ENCODE measurements at regions not wholly inside any gene's neighbourhood (a gene's known extent, or its start where the extent isn't known, plus 50 kb on each side); places are given as distances from the start of the nearest gene placed in this dataset.

- DNase-seq = no peak
Measured at GRCh38 chr4:58935332-58935731, 1825.1 kb upstream of the IGFBP7 start.

GRCh38 chr4:58936436-58936835, 1826.3 kb upstream of the IGFBP7 start:
- DNase-seq = no peak

GRCh38 chr4:58940167-58940566, 1830.0 kb upstream of the IGFBP7 start:
- no peak for DNase-seq

GRCh38 chr4:58941286-58941685, 1831.1 kb upstream of the IGFBP7 start:
- no peak for DNase-seq

GRCh38 chr4:58953575-58953974, 1843.4 kb upstream of the IGFBP7 start:
- no peak for DNase-seq

- DNase-seq = no peak
Measured at GRCh38 chr4:58957711-58958110, 1847.5 kb upstream of the IGFBP7 start.

- DNase-seq = no peak
Measured at GRCh38 chr4:58961283-58961682, 1851.1 kb upstream of the IGFBP7 start.

- no peak for DNase-seq
Measured at GRCh38 chr4:58961925-58962324, 1851.7 kb upstream of the IGFBP7 start.

GRCh38 chr4:58962424-58962823, 1852.2 kb upstream of the IGFBP7 start:
- DNase-seq = no peak

- DNase-seq = no peak
Measured at GRCh38 chr4:58981828-58982227, 1871.6 kb upstream of the IGFBP7 start.

- DNase-seq = no peak
Measured at GRCh38 chr4:58983887-58984286, 1873.7 kb upstream of the IGFBP7 start.

GRCh38 chr4:59002148-59002547, 1892.0 kb upstream of the IGFBP7 start:
- no peak for DNase-seq

- DNase-seq = no peak
Measured at GRCh38 chr4:59024257-59024656, 1914.1 kb upstream of the IGFBP7 start.

- DNase-seq = no peak
Measured at GRCh38 chr4:59037812-59038211, 1927.6 kb upstream of the IGFBP7 start.

- DNase-seq = no peak
Measured at GRCh38 chr4:59039046-59039445, 1928.9 kb upstream of the IGFBP7 start.

- DNase-seq = no peak
Measured at GRCh38 chr4:59044286-59044900, 1934.2 kb upstream of the IGFBP7 start.

- no peak for DNase-seq
Measured at GRCh38 chr4:59054086-59054485, 1943.9 kb upstream of the IGFBP7 start.

GRCh38 chr4:59057804-59058203, 1947.6 kb upstream of the IGFBP7 start:
- no peak for DNase-seq

- no peak for DNase-seq
Measured at GRCh38 chr4:59058543-59058942, 1948.4 kb upstream of the IGFBP7 start.

GRCh38 chr4:59060002-59060846, 1950.0 kb upstream of the IGFBP7 start:
- no peak for DNase-seq

- no peak for DNase-seq
Measured at GRCh38 chr4:59060895-59061294, 1950.7 kb upstream of the IGFBP7 start.

- DNase-seq = no peak
Measured at GRCh38 chr4:59063015-59063720, 1953.0 kb upstream of the IGFBP7 start.

GRCh38 chr4:59068722-59069418, 1958.7 kb upstream of the IGFBP7 start:
- no peak for DNase-seq

Data from midbrain (tissue), 1 donor.